WTC11 (cell line): ENCODE measurements at regions not wholly inside any gene's neighbourhood (a gene's known extent, or its start where the extent isn't known, plus 50 kb on each side); places are given as distances from the start of the nearest gene placed in this dataset.

Source experiments
- ATAC-seq: fragments of 200-7000 bp; cut with Tn5 transposase; 2 replicates; pipeline ENCODE4 v1.10.0; 2021; ENCODE audit warnings: mild to moderate bottlenecking, moderate library complexity
- CTCF ChIA-PET: fragments of 300-600 bp; sonication (Branson Sonifier 250); formaldehyde crosslinking; loops from one replicate; lab custom pipeline; 2021; ENCODE audit warnings: antibody characterized with exemption; lab: Charles Lee
- POLR2A ChIA-PET: fragments of 350-600 bp; sonication (Branson Sonifier 250); formaldehyde crosslinking; loops from one replicate; lab custom pipeline; 2021; ENCODE audit warnings: antibody characterized with exemption; lab: Charles Lee
- DNase-seq: peaks from one replicate; pipeline ENCODE4 v3.0.0; 2021; ENCODE audit warnings: low spot score
- H3K27ac Mint-ChIP-seq: 2 replicates; pipeline ENCODE4 v1.8.0; 2021; ENCODE audit warnings: mixed read lengths
- H3K27me3 Mint-ChIP-seq: 2 replicates; pipeline ENCODE4 v1.8.0; 2021; ENCODE audit warnings: low read depth, mild to moderate bottlenecking, moderate library complexity, mixed read lengths
- H3K36me3 Mint-ChIP-seq: 2 replicates; pipeline ENCODE4 v1.8.0; 2021; ENCODE audit warnings: mixed read lengths
- H3K4me1 Mint-ChIP-seq: 2 replicates; pipeline ENCODE4 v1.8.0; 2022; ENCODE audit warnings: mixed read lengths
- H3K4me3 Mint-ChIP-seq: 2 replicates; pipeline ENCODE4 v1.8.0; 2021; ENCODE audit warnings: mild to moderate bottlenecking, moderate library complexity, mixed read lengths
- H3K9me3 Mint-ChIP-seq: 2 replicates; pipeline ENCODE4 v1.8.0; 2021; ENCODE audit warnings: mixed read lengths
- ATF1 ChIP-seq: sonication (generic); formaldehyde crosslinking; IDR thresholded peaks from 2 replicates; pipeline ENCODE4 v1.8.1; 2023; ENCODE audit warnings: mild to moderate bottlenecking, moderate library complexity, missing genetic modification reagents
- EMX1 ChIP-seq: fragments of 250-450 bp; sonication (Bioruptor Pico); IDR thresholded peaks from 2 replicates; pipeline ENCODE4 v1.8.0; 2021; ENCODE audit warnings: mild to moderate bottlenecking
- GABPB1 ChIP-seq: sonication (generic); formaldehyde crosslinking; IDR thresholded peaks from 2 replicates; pipeline ENCODE4 v1.8.1; 2023; ENCODE audit warnings: mild to moderate bottlenecking, missing genetic modification reagents
- IRF2 ChIP-seq: sonication (generic); formaldehyde crosslinking; IDR thresholded peaks from 2 replicates; pipeline ENCODE4 v1.8.0; 2022; ENCODE audit warnings: low read depth, missing genetic modification reagents, borderline replicate concordance
- MAX ChIP-seq: sonication (generic); formaldehyde crosslinking; IDR thresholded peaks from 2 replicates; pipeline ENCODE4 v1.8.0; 2022; ENCODE audit warnings: mild to moderate bottlenecking, missing genetic modification reagents
- NR2C2 ChIP-seq: sonication (generic); formaldehyde crosslinking; IDR thresholded peaks from 2 replicates; pipeline ENCODE4 v1.8.0; 2022; ENCODE audit warnings: mild to moderate bottlenecking, missing genetic modification reagents
- NR3C1 ChIP-seq: sonication (generic); formaldehyde crosslinking; conservative IDR thresholded peaks from 2 replicates; pipeline ENCODE4 v1.8.1; 2023; ENCODE audit warnings: low read depth, mild to moderate bottlenecking, missing genetic modification reagents
- SP1 ChIP-seq: sonication (generic); formaldehyde crosslinking; conservative IDR thresholded peaks from 2 replicates; pipeline ENCODE4 v1.8.1; 2022; ENCODE audit warnings: missing genetic modification reagents
- TP53 ChIP-seq: sonication (generic); formaldehyde crosslinking; IDR thresholded peaks from 2 replicates; pipeline ENCODE4 v1.8.1; 2023; ENCODE audit warnings: mild to moderate bottlenecking, missing genetic modification reagents
- USF1 ChIP-seq: sonication (generic); formaldehyde crosslinking; IDR thresholded peaks from 2 replicates; pipeline ENCODE4 v1.8.0; 2022; ENCODE audit warnings: mild to moderate bottlenecking, missing genetic modification reagents
- ZMAT4 ChIP-seq: fragments of 250-450 bp; sonication (Bioruptor Pico); IDR thresholded peaks from 2 replicates; pipeline ENCODE4 v1.9.0; 2021; ENCODE audit warnings: mild to moderate bottlenecking
- ZNF512 ChIP-seq: sonication (generic); formaldehyde crosslinking; IDR thresholded peaks from 2 replicates; pipeline ENCODE4 v1.8.1; 2022; ENCODE audit warnings: missing genetic modification reagents, borderline replicate concordance
- ZNF671 ChIP-seq: fragments of 250-450 bp; sonication (Bioruptor Pico); IDR thresholded peaks from 2 replicates; pipeline ENCODE4 v1.8.0; 2021; ENCODE audit warnings: mild to moderate bottlenecking
- TF ChIP-seq, protein P1 (sequence below): sonication (generic); formaldehyde crosslinking; IDR thresholded peaks from 2 replicates; pipeline ENCODE4 v1.8.1; 2022; ENCODE audit warnings: low read depth, missing genetic modification reagents, borderline replicate concordance
- TF ChIP-seq, protein P2 (sequence below): sonication (generic); formaldehyde crosslinking; IDR thresholded peaks from 2 replicates; pipeline ENCODE4 v1.8.0; 2023; ENCODE audit warnings: missing genetic modification reagents
- TF ChIP-seq, protein P3 (sequence below): sonication (generic); formaldehyde crosslinking; conservative IDR thresholded peaks from 2 replicates; pipeline ENCODE4 v1.8.1; 2022; ENCODE audit warnings: mild to moderate bottlenecking, missing genetic modification reagents
- TF ChIP-seq, protein P4 (sequence below): fragments of 250-450 bp; sonication (Bioruptor Pico); IDR thresholded peaks from 2 replicates; pipeline ENCODE4 v1.8.0; 2021; ENCODE audit warnings: mild to moderate bottlenecking

DNA sequence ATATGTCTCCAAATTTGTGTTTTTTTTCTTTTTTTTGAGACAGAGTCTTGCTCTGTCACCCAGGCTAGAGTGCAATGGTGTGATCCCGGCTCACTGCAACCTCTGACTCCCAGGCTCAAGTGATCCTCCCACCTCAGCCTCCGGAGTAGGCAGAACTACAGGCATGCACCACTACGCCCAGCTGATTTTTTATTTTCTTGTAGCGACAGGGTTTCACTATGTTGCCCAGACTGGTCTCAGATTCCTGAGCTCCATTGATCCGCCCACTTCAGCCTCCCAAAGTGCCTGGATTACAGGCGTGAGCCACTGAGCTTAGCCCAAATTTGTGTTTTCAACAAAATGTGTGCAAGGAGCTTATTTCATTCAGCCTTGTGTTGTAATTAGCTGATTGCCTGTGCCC is 59.0 kb upstream of the IFFO2 start:
- H3K27ac Mint-ChIP-seq, result no peak overlapping the region
- POLR2A ChIA-PET, result no interaction called here

GRCh38 chr1:19014765-19015164 is 58.3 kb upstream of the IFFO2 start:
- no peak for DNase-seq
- Mint-ChIP-seq H3K4me3 (no peak overlapping the region), H3K27me3 (no peaks in the 10 kb centered on the region; the same call in 1 of the 2 replicates), H3K36me3 (no peaks in the 10 kb centered on the region), H3K4me1 (peaks cover 27% of the 10 kb centered on the region), H3K27ac (no peak overlapping the region), H3K9me3 (peaks cover 6% of the 10 kb centered on the region; the same call in 1 of the 2 replicates)
- TF ChIP-seq ZNF671 (CRISPR knock-in tag), result no peak
- TF ChIP-seq ZMAT4 (CRISPR knock-in tag), result no peak
- TF ChIP-seq, protein P1, sequence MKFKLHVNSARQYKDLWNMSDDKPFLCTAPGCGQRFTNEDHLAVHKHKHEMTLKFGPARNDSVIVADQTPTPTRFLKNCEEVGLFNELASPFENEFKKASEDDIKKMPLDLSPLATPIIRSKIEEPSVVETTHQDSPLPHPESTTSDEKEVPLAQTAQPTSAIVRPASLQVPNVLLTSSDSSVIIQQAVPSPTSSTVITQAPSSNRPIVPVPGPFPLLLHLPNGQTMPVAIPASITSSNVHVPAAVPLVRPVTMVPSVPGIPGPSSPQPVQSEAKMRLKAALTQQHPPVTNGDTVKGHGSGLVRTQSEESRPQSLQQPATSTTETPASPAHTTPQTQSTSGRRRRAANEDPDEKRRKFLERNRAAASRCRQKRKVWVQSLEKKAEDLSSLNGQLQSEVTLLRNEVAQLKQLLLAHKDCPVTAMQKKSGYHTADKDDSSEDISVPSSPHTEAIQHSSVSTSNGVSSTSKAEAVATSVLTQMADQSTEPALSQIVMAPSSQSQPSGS (CRISPR knock-in tag), result no peak
- TF ChIP-seq, protein P2, sequence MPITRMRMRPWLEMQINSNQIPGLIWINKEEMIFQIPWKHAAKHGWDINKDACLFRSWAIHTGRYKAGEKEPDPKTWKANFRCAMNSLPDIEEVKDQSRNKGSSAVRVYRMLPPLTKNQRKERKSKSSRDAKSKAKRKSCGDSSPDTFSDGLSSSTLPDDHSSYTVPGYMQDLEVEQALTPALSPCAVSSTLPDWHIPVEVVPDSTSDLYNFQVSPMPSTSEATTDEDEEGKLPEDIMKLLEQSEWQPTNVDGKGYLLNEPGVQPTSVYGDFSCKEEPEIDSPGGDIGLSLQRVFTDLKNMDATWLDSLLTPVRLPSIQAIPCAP (CRISPR knock-in tag), result no peak
- no peak for TF ChIP-seq ATF1 (CRISPR knock-in tag)
- TF ChIP-seq USF1 (CRISPR knock-in tag), result no peak
- no peak for TF ChIP-seq IRF2
- TF ChIP-seq MAX (CRISPR knock-in tag), result no peak
- TF ChIP-seq ZNF512 (CRISPR knock-in tag), result no peak
- no peak for TF ChIP-seq TP53 (CRISPR knock-in tag)
- TF ChIP-seq SP1 (CRISPR knock-in tag), result no peak
- ATAC-seq, result no peak
- ChIA-PET CTCF (interaction anchor here (3.7 kb wide), 1 partner anchor 102 kb away, joined by 14 read pairs; no protein-coding TSS in a partner anchor), POLR2A (no interaction called here)

More for the DNA sequence above, 59.0 kb upstream of the IFFO2 start:
- Mint-ChIP-seq H3K36me3 (no peaks in the 10 kb centered on the region), H3K4me3 (no peak overlapping the region), H3K27me3 (no peaks in the 10 kb centered on the region; the same call in 1 of the 2 replicates), H3K9me3 (peaks cover 9% of the 10 kb centered on the region; the same call in 1 of the 2 replicates), H3K4me1 (peaks cover 20% of the 10 kb centered on the region)
- CTCF ChIA-PET, result interaction anchor here (3.7 kb wide), 1 partner anchor 102 kb away, joined by 14 read pairs; no protein-coding TSS in a partner anchor
- TF ChIP-seq EMX1 (no peak), GABPB1 (CRISPR knock-in tag) (no peak), USF1 (CRISPR knock-in tag) (no peak), NR3C1 (CRISPR knock-in tag) (no peak), NR2C2 (no peak)
- TF ChIP-seq, protein P3, sequence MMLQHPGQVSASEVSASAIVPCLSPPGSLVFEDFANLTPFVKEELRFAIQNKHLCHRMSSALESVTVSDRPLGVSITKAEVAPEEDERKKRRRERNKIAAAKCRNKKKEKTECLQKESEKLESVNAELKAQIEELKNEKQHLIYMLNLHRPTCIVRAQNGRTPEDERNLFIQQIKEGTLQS (CRISPR knock-in tag), result no peak
- TF ChIP-seq, protein P4, sequence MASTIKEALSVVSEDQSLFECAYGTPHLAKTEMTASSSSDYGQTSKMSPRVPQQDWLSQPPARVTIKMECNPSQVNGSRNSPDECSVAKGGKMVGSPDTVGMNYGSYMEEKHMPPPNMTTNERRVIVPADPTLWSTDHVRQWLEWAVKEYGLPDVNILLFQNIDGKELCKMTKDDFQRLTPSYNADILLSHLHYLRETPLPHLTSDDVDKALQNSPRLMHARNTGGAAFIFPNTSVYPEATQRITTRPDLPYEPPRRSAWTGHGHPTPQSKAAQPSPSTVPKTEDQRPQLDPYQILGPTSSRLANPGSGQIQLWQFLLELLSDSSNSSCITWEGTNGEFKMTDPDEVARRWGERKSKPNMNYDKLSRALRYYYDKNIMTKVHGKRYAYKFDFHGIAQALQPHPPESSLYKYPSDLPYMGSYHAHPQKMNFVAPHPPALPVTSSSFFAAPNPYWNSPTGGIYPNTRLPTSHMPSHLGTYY, result no peak
- ATAC-seq, result no peak
- no peak for DNase-seq
